OCI-LY7 (cell line): ENCODE measurements at regions not wholly inside any gene's neighbourhood (a gene's known extent, or its start where the extent isn't known, plus 50 kb on each side); places are given as distances from the start of the nearest gene placed in this dataset.

Source experiments
- BruUV-seq: library from RNA; stranded (reverse); fragments of 400-500 nt; replicated peaks from 2 replicates; lab custom pipeline; 2021; lab: Mats Ljungman, UMichigan
- CTCF ChIA-PET: fragments of 300-600 bp; sonication (Branson Sonifier 250); formaldehyde crosslinking; loops from one replicate; lab custom pipeline; 2022; ENCODE audit warnings: antibody characterized with exemption; ENCODE audit not compliant: unreplicated experiment; lab: Charles Lee
- POLR2A ChIA-PET: fragments of 300-600 bp; sonication (Branson Sonifier 250); formaldehyde crosslinking; loops from one replicate; lab custom pipeline; 2022; ENCODE audit warnings: antibody characterized with exemption; lab: Charles Lee
- DNase-seq: peaks from one replicate; pipeline ENCODE4 v3.0.0-alpha.2; 2015; ENCODE audit warnings: low spot score
- H2AFZ ChIP-seq: fragments of 200-600 bp; sonication (generic), shearing (Covaris generic); 2 replicates; pipeline ENCODE4 v1.6.1; 2014; ENCODE audit warnings: mild to moderate bottlenecking, antibody characterized with exemption, low read length, moderate library complexity
- H3K27ac ChIP-seq: fragments of 200-600 bp; sonication (generic); 2 replicates; pipeline ENCODE4 v1.5.1; 2014; ENCODE audit warnings: mixed run types, low read depth, mild to moderate bottlenecking, moderate library complexity, low read length, inconsistent platforms; ENCODE audit not compliant: poor library complexity, severe bottlenecking
- H3K36me3 ChIP-seq: fragments of 200-600 bp; sonication (generic); 2 replicates; pipeline ENCODE4 v1.6.1; 2014; ENCODE audit warnings: mild to moderate bottlenecking, antibody characterized with exemption, low read length, moderate library complexity, mixed read lengths; ENCODE audit not compliant: insufficient read depth
- H3K4me1 ChIP-seq: fragments of 200-600 bp; sonication (generic); 2 replicates; pipeline ENCODE4 v1.5.1; 2014; ENCODE audit warnings: mild to moderate bottlenecking, low read length; ENCODE audit not compliant: insufficient read depth, poor library complexity, severe bottlenecking
- H3K4me2 ChIP-seq: fragments of 200-600 bp; sonication (generic); 2 replicates; pipeline ENCODE4 v1.6.1; 2014; ENCODE audit warnings: mild to moderate bottlenecking, low read length
- H3K4me3 ChIP-seq: fragments of 200-600 bp; sonication (generic); 2 replicates; pipeline ENCODE4 v1.5.1; 2014; ENCODE audit warnings: mild to moderate bottlenecking, low read depth, low read length; ENCODE audit not compliant: poor library complexity, severe bottlenecking
- H3K79me2 ChIP-seq: fragments of 200-600 bp; sonication (generic); 2 replicates; pipeline ENCODE4 v1.6.1; 2016; ENCODE audit warnings: low read depth, mild to moderate bottlenecking, low read length, moderate library complexity, mixed read lengths; ENCODE audit not compliant: insufficient read depth
- H3K9me2 ChIP-seq: fragments of 200-600 bp; sonication (generic); 2 replicates; pipeline ENCODE4 v1.6.1; 2016; ENCODE audit warnings: mild to moderate bottlenecking, low read length, mixed read lengths; ENCODE audit not compliant: insufficient read depth
- H3K9me3 ChIP-seq: fragments of 200-600 bp; sonication (generic); 2 replicates; pipeline ENCODE4 v1.6.1; 2014; ENCODE audit warnings: mild to moderate bottlenecking, mixed run types, low read length, mixed read lengths
- H4K20me1 ChIP-seq: fragments of 200-600 bp; sonication (generic); 2 replicates; pipeline ENCODE4 v1.6.1; 2014; ENCODE audit warnings: mild to moderate bottlenecking, antibody characterized with exemption, low read length, moderate library complexity, mixed read lengths; ENCODE audit not compliant: insufficient read depth
- CTCF ChIP-seq: fragments of 200-600 bp; sonication (generic); conservative IDR thresholded peaks from 2 replicates; pipeline ENCODE4 v1.5.1; 2014; ENCODE audit warnings: mild to moderate bottlenecking, antibody characterized with exemption, low read length, moderate library complexity, mixed read lengths
- EZH2phosphoT487 ChIP-seq: fragments of 200-600 bp; sonication (generic); IDR thresholded peaks from 2 replicates; pipeline ENCODE4 v1.6.1; 2018; ENCODE audit warnings: low read depth, borderline replicate concordance, mild to moderate bottlenecking, mixed run types, antibody characterized with exemption, low read length, moderate library complexity, mixed read lengths
- intact Hi-C: fragments of 100-400 bp; cut with micrococcal nuclease; formaldehyde crosslinking; loops from one replicate; pipeline ENCODE4 v1.10.0; 2022; ENCODE audit not compliant: unreplicated experiment

- Histone ChIP-seq H4K20me1 (no peaks in the 10 kb centered on the region), H3K9me3 (no peaks in the 10 kb centered on the region), H2AFZ (no peak overlapping the region), H3K9me2 (no peaks in the 10 kb centered on the region), H3K4me3 (no peak overlapping the region), H3K79me2 (no peaks in the 10 kb centered on the region), H3K36me3 (no peaks in the 10 kb centered on the region), H3K27ac (no peak overlapping the region), H3K4me1 (no peaks in the 10 kb centered on the region), H3K4me2 (no peak overlapping the region)
- intact Hi-C loops, result no loop called here
- ChIA-PET CTCF (no interaction called here), POLR2A (interaction anchor here (0.6 kb wide), 1 partner anchor 11 kb away, joined by 3 read pairs; no protein-coding TSS in a partner anchor)
- no peak for TF ChIP-seq EZH2phosphoT487
- TF ChIP-seq CTCF, result no peak
- no TSS peak for BruUV-seq
- no peak for DNase-seq
Observed at GRCh38 chr15:94909510-94909909, 678.1 kb downstream of the MCTP2 start.

DNA sequence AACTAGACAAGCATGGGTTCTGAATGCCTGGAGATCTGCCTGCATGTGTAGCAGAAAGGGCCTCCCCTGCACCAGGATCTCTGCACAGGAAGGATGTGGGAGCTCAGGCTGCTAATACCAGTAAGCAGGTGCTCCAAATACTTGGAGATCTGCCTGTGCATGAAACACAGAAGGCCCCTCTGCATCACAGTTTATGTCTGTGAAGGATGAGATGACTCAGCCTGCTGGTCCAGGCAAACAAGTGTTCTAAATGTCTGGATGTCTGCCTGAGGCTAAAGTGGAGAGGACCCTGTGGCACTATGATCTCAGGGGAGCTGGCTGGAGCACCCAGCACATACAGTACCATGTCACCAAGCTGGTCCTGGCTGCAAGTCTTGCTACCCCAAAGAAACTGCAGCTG lies 678.8 kb downstream of the MCTP2 start:
- no peak for DNase-seq
- POLR2A ChIA-PET, result interaction anchor here (0.9 kb wide), 1 partner anchor 176 kb away, joined by 3 read pairs; no protein-coding TSS in a partner anchor
- H3K36me3 ChIP-seq, result no peaks in the 10 kb centered on the region
- TF ChIP-seq EZH2phosphoT487 (no peak), CTCF (no peak)
- H3K4me1 ChIP-seq, result no peaks in the 10 kb centered on the region
- no peaks in the 10 kb centered on the region for H4K20me1 ChIP-seq
- CTCF ChIA-PET, result no interaction called here
- H3K79me2 ChIP-seq, result no peaks in the 10 kb centered on the region
- no peaks in the 10 kb centered on the region for H3K9me2 ChIP-seq
- H3K27ac ChIP-seq, result no peak overlapping the region
- intact Hi-C loops, result no loop called here
- no TSS peak for BruUV-seq
- H3K4me3 ChIP-seq, result no peak overlapping the region
- no peak overlapping the region for H2AFZ ChIP-seq
- no peak overlapping the region for H3K4me2 ChIP-seq
- no peaks in the 10 kb centered on the region for H3K9me3 ChIP-seq

DNA sequence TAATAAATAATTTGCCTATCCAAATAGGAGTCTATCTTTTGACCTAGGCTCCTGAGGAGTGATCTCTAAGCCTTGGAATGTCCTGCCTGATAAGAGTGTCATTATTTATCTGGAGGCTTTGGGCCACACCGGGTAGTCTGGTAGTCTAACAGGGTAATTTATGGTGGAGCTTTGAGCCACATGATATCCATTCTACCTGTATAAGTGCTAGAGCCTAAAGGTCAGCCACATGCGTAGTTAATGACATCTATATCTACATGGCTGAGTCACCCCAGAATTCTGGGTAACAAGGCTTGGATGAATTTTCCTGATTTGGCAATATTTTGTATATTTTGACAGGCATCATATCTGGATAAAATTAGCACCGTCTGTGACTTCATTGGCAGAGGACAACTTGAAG lies 681.4 kb downstream of the MCTP2 start:
- H3K79me2 ChIP-seq, result no peaks in the 10 kb centered on the region

More for the DNA sequence above, 681.4 kb downstream of the MCTP2 start:
- Histone ChIP-seq H3K4me2 (no peak overlapping the region), H3K4me1 (no peaks in the 10 kb centered on the region), H3K9me3 (no peaks in the 10 kb centered on the region), H3K36me3 (no peaks in the 10 kb centered on the region), H2AFZ (no peak overlapping the region), H3K27ac (no peak overlapping the region), H3K9me2 (0 out of 2 replicates have a peak, but pooled peaks cover 3% of the 10 kb centered on the region), H4K20me1 (no peaks in the 10 kb centered on the region), H3K4me3 (no peak overlapping the region)
- ChIA-PET POLR2A (no interaction called here), CTCF (no interaction called here)
- TF ChIP-seq CTCF (no peak), EZH2phosphoT487 (no peak)
- BruUV-seq, result no TSS peak
- no peak for DNase-seq
- intact Hi-C loops, result no loop called here
